ENCODE measurements at regions not wholly inside any gene's neighbourhood (a gene's known extent, or its start where the extent isn't known, plus 50 kb on each side); places are given as distances from the start of the nearest gene placed in this dataset.

- TF ChIP-seq EZH2 (IDR thresholded peaks at IDR 0.05; ENCODE audit: borderline replicate concordance, low read depth, low read length, severe bottlenecking) (no peak), CTCF (IDR thresholded peaks at IDR 0.05; ENCODE audit: borderline replicate concordance, extremely low read depth, low read length, poor library complexity, severe bottlenecking) (no peak)
Observed at GRCh38 chr12:70149013-70149412, 94.2 kb upstream of the CNOT2 start.

Data from DND-41 (cell line).